GM12891 (cell line): ENCODE measurements at regions not wholly inside any gene's neighbourhood (a gene's known extent, or its start where the extent isn't known, plus 50 kb on each side); places are given as distances from the start of the nearest gene placed in this dataset.

Experiments used
- PAX5 ChIP-seq: IDR thresholded peaks from 2 replicates; pipeline ENCODE4 v1.6.1; 2011; ENCODE audit warnings: low read length, moderate library complexity, mild to moderate bottlenecking; ENCODE audit not compliant: insufficient read depth, severe bottlenecking
- POLR2A ChIP-seq: IDR thresholded peaks from 2 replicates; pipeline ENCODE4 v1.6.1; 2011; ENCODE audit warnings: low read depth, low read length, control low read depth
- POLR2AphosphoS5 ChIP-seq: IDR thresholded peaks from 2 replicates; pipeline ENCODE4 v1.6.1; 2011; ENCODE audit warnings: low read depth, low read length, control low read depth
- TAF1 ChIP-seq: IDR thresholded peaks from 2 replicates; pipeline ENCODE4 v1.6.1; 2011; ENCODE audit warnings: low read depth, low read length, control low read depth

- TF ChIP-seq POLR2AphosphoS5 (no peak), POLR2A (no peak), TAF1 (no peak), PAX5 (no peak)
These were observed 101.8 kb upstream of the VCX2 start for GRCh38 chrX:8272821-8273220.
